PC-9 (cell line): ENCODE measurements at regions not wholly inside any gene's neighbourhood (a gene's known extent, or its start where the extent isn't known, plus 50 kb on each side); places are given as distances from the start of the nearest gene placed in this dataset.
A peak's percentile ranks its signal among the peaks of the same experiment; 100 is the strongest.

Experiments used
- BruUV-seq: library from RNA; stranded (reverse); fragments of 400-500 nt; replicated peaks from 2 replicates; lab custom pipeline; 2021; lab: Mats Ljungman, UMichigan
- CTCF ChIA-PET: fragments of 300-600 bp; sonication (Branson Sonifier 250); formaldehyde crosslinking; loops from one replicate; lab custom pipeline; 2022; ENCODE audit warnings: antibody characterized with exemption; lab: Charles Lee
- POLR2A ChIA-PET: fragments of 300-600 bp; sonication (Branson Sonifier 250); formaldehyde crosslinking; loops from one replicate; lab custom pipeline; 2022; ENCODE audit warnings: antibody characterized with exemption; ENCODE audit not compliant: unreplicated experiment; lab: Charles Lee
- DNase-seq, 2 experiments: peaks; one replicate each; pipeline versions ENCODE4 v3.0.0 to v3.0.0-alpha.2; 2015 to 2022; ENCODE audit warnings: mixed read lengths in 1 of 2
- H2AFZ ChIP-seq: fragments of 200-600 bp; sonication (generic); 2 replicates; pipeline ENCODE4 v1.8.1; 2017; ENCODE audit warnings: antibody characterized with exemption
- H3F3A ChIP-seq: fragments of 200-600 bp; sonication (generic); 2 replicates; pipeline ENCODE4 v1.8.1; 2017; ENCODE audit warnings: antibody characterized with exemption, mild to moderate bottlenecking, low read depth; ENCODE audit not compliant: insufficient read depth
- H3K27ac ChIP-seq: fragments of 200-600 bp; sonication (generic); 2 replicates; pipeline ENCODE4 v1.6.1; 2016; ENCODE audit warnings: mixed run types
- H3K27me3 ChIP-seq: fragments of 200-600 bp; sonication (generic); 2 replicates; pipeline ENCODE4 v1.6.1; 2016; ENCODE audit warnings: low read depth, mixed run types; ENCODE audit not compliant: insufficient read depth
- H3K36me3 ChIP-seq: fragments of 200-600 bp; sonication (generic); 2 replicates; pipeline ENCODE4 v1.6.1; 2016; ENCODE audit warnings: low read depth, mixed run types
- H3K4me1 ChIP-seq: fragments of 200-600 bp; sonication (generic); replicated peaks from 2 replicates; pipeline ENCODE4 v1.6.1; 2016; ENCODE audit warnings: mixed run types; ENCODE audit not compliant: insufficient read depth
- H3K4me2 ChIP-seq: fragments of 200-600 bp; sonication (generic); 2 replicates; pipeline ENCODE4 v1.6.1; 2017; ENCODE audit warnings: mixed run types
- H3K4me3 ChIP-seq: fragments of 200-600 bp; sonication (generic); 2 replicates; pipeline ENCODE4 v1.6.1; 2016; ENCODE audit warnings: mixed run types
- H3K79me2 ChIP-seq: fragments of 200-600 bp; sonication (generic); 2 replicates; pipeline ENCODE4 v1.6.1; 2017; ENCODE audit warnings: low read depth, mixed run types
- H3K9me2 ChIP-seq: fragments of 200-600 bp; sonication (generic); 2 replicates; pipeline ENCODE4 v1.8.1; 2017; ENCODE audit warnings: mild to moderate bottlenecking; ENCODE audit not compliant: insufficient read depth
- H3K9me3 ChIP-seq: fragments of 200-600 bp; sonication (generic); 2 replicates; pipeline ENCODE4 v1.8.1; 2016; ENCODE audit warnings: low read depth; ENCODE audit not compliant: insufficient read depth
- H4K20me1 ChIP-seq: fragments of 200-600 bp; sonication (generic); 2 replicates; pipeline ENCODE4 v1.8.1; 2017; ENCODE audit not compliant: insufficient read depth
- CTCF ChIP-seq: fragments of 200-600 bp; sonication (generic); conservative IDR thresholded peaks from 2 replicates; pipeline ENCODE4 v1.6.1; 2017; ENCODE audit warnings: mixed run types, antibody characterized with exemption, mild to moderate bottlenecking, moderate library complexity
- EZH2 ChIP-seq: fragments of 200-600 bp; sonication (generic); IDR thresholded peaks from 2 replicates; pipeline ENCODE4 v1.8.0; 2017; ENCODE audit warnings: antibody characterized with exemption, low read depth
- intact Hi-C: fragments of 100-400 bp; cut with micrococcal nuclease; formaldehyde crosslinking; loops from one replicate; pipeline ENCODE4 v1.10.0; 2022; ENCODE audit not compliant: unreplicated experiment

GRCh38 chr3:102290241-102290640 lies 144.6 kb upstream of the ZPLD1 start:
- no TSS peak for BruUV-seq
- H2AFZ ChIP-seq, result no peak overlapping the region
- H3K36me3 ChIP-seq, result no peaks in the 10 kb centered on the region
- no peak overlapping the region for H3K27ac ChIP-seq
- H3K9me3 ChIP-seq, result peaks cover 14% of the 10 kb centered on the region
- H3K4me1 ChIP-seq, result no peaks in the 10 kb centered on the region
- ChIA-PET CTCF (no interaction called here), POLR2A (no interaction called here)
- intact Hi-C loops, result no loop called here
- H3K9me2 ChIP-seq, result no peaks in the 10 kb centered on the region
- no peaks in the 10 kb centered on the region for H3F3A ChIP-seq
- no peak overlapping the region for H3K4me3 ChIP-seq
- no peaks in the 10 kb centered on the region for H3K27me3 ChIP-seq
- no peaks in the 10 kb centered on the region for H3K79me2 ChIP-seq
- H3K4me2 ChIP-seq, result no peak overlapping the region
- TF ChIP-seq EZH2, result no peak
- no peak for TF ChIP-seq CTCF
- DNase-seq, result no peak
- no peaks in the 10 kb centered on the region for H4K20me1 ChIP-seq

GRCh38 chr3:102295756-102296155 lies 139.1 kb upstream of the ZPLD1 start:
- Histone ChIP-seq H3K9me3 (peaks cover 13% of the 10 kb centered on the region; the same call in 1 of the 2 replicates), H3K4me3 (no peak overlapping the region), H3K4me2 (no peak overlapping the region), H3K79me2 (no peaks in the 10 kb centered on the region), H3K27ac (no peak overlapping the region), H3K9me2 (no peaks in the 10 kb centered on the region), H3K4me1 (peaks cover 29% of the 10 kb centered on the region), H3K36me3 (no peaks in the 10 kb centered on the region), H3K27me3 (no peaks in the 10 kb centered on the region), H3F3A (peaks cover 17% of the 10 kb centered on the region; the same call in 1 of the 2 replicates), H4K20me1 (no peaks in the 10 kb centered on the region), H2AFZ (no peak overlapping the region)
- POLR2A ChIA-PET, result interaction anchor here (0.6 kb wide), 1 partner anchor 35 kb away, joined by 3 read pairs; no protein-coding TSS in a partner anchor
- no peak for DNase-seq
- intact Hi-C loops, result loop anchor here (5.0 kb wide), 1 partner anchor 58 kb away; no protein-coding TSS in a partner anchor
- BruUV-seq, result no TSS peak
- CTCF ChIA-PET, result no interaction called here
- no peak for TF ChIP-seq CTCF
- TF ChIP-seq EZH2, result no peak

GRCh38 chr3:102297072-102297658 lies 137.7 kb upstream of the ZPLD1 start:
- no peak overlapping the region for H3K4me2 ChIP-seq
- H3K27me3 ChIP-seq, result no peaks in the 10 kb centered on the region
- H3K4me3 ChIP-seq, result no peak overlapping the region
- H3K27ac ChIP-seq, result no peak overlapping the region
- DNase-seq, result no peak
- H3K36me3 ChIP-seq, result no peaks in the 10 kb centered on the region
- intact Hi-C loops, result loop anchor here (5.0 kb wide), 1 partner anchor 60 kb away; no protein-coding TSS in a partner anchor
- H3K4me1 ChIP-seq, result peaks cover 40% of the 10 kb centered on the region
- no peaks in the 10 kb centered on the region for H3K79me2 ChIP-seq
- H3K9me2 ChIP-seq, result no peaks in the 10 kb centered on the region
- ChIA-PET POLR2A (no interaction called here), CTCF (no interaction called here)
- H4K20me1 ChIP-seq, result no peaks in the 10 kb centered on the region
- peaks cover 21% of the 10 kb centered on the region; the same call in 1 of the 2 replicates for H3K9me3 ChIP-seq
- TF ChIP-seq CTCF (no peak), EZH2 (no peak)
- BruUV-seq, result no TSS peak
- H3F3A ChIP-seq, result peaks cover 17% of the 10 kb centered on the region; the same call in 1 of the 2 replicates
- peak overlapping the region; percentile 40 for H2AFZ ChIP-seq
